Fibroblast of the aortic adventitia (primary cell): ENCODE measurements at regions not wholly inside any gene's neighbourhood (a gene's known extent, or its start where the extent isn't known, plus 50 kb on each side); places are given as distances from the start of the nearest gene placed in this dataset.

Experiments
- DNase-seq: peaks from one replicate; pipeline ENCODE4 v3.0.0-alpha.2; 2010; ENCODE audit warnings: low read depth
- H3K4me3 ChIP-seq: 2 replicates; pipeline ENCODE4 v1.5.1; 2011; ENCODE audit warnings: low read depth, mild to moderate bottlenecking, control low read depth, low read length, moderate library complexity
- TF ChIP-seq, protein P1 (sequence below): IDR thresholded peaks from 2 replicates; pipeline ENCODE4 v1.5.1; 2011; ENCODE audit warnings: mild to moderate bottlenecking, low read length, control low read depth, inconsistent platforms; ENCODE audit not compliant: insufficient read depth

DNA sequence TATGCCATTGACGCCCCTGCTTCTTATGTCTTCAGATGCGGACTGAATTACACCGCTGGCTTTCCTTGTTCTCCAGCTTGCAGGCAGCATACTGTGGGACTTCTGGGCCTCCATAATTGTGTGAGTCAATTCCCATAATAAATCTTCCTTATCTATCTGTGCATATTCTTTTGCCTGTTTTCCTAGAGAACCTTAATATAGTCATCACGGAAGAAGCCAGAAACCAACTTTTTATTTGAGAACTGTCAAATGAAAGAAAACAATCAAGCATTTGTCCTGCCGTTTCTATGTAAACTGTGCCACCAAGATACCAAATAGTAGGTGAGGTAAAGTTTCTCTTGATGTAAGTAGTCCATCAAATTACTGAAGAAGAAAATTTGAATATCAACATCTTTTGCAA, 51.8 kb upstream of the B3GALNT1 start:
- TF ChIP-seq, protein P1, sequence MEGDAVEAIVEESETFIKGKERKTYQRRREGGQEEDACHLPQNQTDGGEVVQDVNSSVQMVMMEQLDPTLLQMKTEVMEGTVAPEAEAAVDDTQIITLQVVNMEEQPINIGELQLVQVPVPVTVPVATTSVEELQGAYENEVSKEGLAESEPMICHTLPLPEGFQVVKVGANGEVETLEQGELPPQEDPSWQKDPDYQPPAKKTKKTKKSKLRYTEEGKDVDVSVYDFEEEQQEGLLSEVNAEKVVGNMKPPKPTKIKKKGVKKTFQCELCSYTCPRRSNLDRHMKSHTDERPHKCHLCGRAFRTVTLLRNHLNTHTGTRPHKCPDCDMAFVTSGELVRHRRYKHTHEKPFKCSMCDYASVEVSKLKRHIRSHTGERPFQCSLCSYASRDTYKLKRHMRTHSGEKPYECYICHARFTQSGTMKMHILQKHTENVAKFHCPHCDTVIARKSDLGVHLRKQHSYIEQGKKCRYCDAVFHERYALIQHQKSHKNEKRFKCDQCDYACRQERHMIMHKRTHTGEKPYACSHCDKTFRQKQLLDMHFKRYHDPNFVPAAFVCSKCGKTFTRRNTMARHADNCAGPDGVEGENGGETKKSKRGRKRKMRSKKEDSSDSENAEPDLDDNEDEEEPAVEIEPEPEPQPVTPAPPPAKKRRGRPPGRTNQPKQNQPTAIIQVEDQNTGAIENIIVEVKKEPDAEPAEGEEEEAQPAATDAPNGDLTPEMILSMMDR: no peak
- no peak for DNase-seq
- no peak overlapping the region for H3K4me3 ChIP-seq

DNA sequence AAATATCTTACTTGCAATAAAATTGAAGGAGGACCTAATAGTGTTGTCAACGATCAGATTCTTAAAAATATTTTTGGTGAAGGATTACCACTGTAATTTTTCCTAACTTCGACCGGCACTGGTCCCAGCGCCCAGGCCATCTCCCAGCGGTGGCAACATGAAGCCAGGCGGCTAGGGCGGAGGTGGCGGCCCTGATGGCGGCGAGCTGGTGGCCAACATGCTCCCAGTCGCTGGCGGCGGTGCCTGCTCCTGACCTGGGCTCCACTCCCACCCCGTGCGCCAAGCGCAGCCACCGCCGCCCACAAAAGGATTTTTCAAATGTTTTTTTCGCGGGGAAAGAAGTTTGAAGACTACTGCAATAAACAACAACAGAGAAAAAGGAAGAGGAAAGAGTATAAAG, 56.5 kb upstream of the B3GALNT1 start:
- H3K4me3 ChIP-seq: no peak overlapping the region
- DNase-seq: no peak
- TF ChIP-seq, protein P1: no peak

DNA sequence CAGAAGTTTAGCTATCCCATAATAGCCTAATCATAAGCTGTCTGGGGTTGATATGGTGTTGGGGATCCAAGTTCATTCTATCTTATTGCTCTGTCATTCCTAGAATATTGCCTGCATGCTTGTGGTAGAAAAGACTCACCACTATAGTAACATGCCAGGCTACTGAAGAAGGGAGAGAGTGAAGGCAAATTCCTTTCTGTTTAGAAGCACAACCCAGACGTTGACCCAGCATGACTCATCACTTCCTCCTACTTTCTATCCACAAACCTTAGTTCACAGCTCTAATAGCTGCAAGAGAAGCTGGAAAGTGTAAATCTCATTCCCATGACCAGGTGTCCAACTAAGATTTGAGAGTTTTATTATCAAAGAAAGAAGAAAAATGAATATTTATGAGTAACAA, 57.8 kb upstream of the NMD3 start:
- peak; percentile 81 for DNase-seq
- no peak overlapping the region for H3K4me3 ChIP-seq
- TF ChIP-seq, protein P1: no peak

DNA sequence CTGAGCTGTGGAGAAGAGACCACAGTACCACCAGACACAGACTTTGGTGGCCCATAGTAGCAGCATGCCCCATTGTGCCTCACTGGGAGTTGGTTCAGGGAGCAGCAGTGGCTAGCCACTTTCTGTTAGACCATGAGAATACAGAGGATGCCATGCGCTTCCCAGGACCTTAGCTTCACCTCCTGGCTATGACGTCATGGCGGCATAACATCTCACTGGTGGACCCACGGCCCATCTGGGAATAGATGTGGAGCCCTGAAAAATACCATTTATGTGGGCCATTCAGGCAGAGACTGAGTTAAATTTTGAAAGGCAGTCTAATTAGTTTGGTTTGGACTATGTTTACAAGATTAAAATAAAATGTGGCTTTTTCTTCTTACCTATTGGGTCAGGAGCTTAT, 55.1 kb upstream of the NMD3 start:
- H3K4me3 ChIP-seq: no peak overlapping the region
- TF ChIP-seq, protein P1: no peak
- no peak for DNase-seq

DNA sequence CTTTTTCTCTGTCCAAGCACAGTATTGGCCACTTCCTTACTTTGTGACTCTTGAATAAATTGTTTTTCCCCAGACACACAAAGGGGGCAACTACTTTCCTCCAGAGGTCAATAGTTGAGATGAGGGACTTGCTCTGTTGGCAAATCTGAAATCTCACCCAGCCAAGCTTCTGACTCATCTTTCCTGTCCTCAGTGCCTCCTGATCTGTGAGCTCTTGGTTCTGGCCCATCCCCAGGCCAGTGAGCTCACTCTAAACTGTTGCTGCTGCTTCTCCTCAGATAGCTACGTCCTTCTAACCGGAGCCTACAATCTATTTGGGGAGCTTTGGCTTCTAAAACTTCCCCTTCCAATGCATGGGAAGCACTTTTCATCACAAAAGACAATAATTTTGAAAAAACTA, 50.0 kb upstream of the NMD3 start:
- peak; percentile 85 for DNase-seq
- H3K4me3 ChIP-seq: no peak overlapping the region
- TF ChIP-seq, protein P1: no peak
